DND-41 (cell line): ENCODE measurements at regions not wholly inside any gene's neighbourhood (a gene's known extent, or its start where the extent isn't known, plus 50 kb on each side); places are given as distances from the start of the nearest gene placed in this dataset.

ENCODE experiments used
- EZH2 ChIP-seq: IDR thresholded peaks from 3 replicates; pipeline ENCODE4 v1.6.1; 2012; ENCODE audit warnings: borderline replicate concordance, low read depth, mild to moderate bottlenecking, moderate library complexity, low read length, inconsistent platforms; ENCODE audit not compliant: severe bottlenecking
- TF ChIP-seq, protein P1 (sequence below): IDR thresholded peaks from 2 replicates; pipeline ENCODE4 v1.5.1; 2012; ENCODE audit warnings: borderline replicate concordance, low read length, moderate library complexity, mild to moderate bottlenecking; ENCODE audit not compliant: poor library complexity, severe bottlenecking; ENCODE audit errors: extremely low read depth

DNA sequence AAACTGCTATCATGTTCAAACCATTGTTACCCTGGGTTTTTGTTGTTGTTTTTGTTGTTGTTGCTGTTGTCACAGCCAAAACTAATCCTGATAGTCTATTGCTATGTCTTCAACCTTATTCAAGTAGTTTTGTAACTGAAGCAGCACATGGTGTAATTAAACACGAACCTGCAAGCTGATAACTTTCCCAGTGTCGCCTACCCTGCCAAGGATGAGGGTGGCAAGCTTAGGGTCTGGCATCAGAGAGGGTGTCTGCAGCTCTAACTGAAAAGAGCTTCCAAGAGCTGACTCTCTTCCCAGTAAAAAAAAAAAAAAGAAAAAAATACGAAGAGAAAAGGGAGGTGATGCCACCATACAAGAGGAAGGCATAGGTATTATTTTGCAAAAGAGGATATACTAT, 86.3 kb upstream of the BCL2L14 start:
- TF ChIP-seq, protein P1, sequence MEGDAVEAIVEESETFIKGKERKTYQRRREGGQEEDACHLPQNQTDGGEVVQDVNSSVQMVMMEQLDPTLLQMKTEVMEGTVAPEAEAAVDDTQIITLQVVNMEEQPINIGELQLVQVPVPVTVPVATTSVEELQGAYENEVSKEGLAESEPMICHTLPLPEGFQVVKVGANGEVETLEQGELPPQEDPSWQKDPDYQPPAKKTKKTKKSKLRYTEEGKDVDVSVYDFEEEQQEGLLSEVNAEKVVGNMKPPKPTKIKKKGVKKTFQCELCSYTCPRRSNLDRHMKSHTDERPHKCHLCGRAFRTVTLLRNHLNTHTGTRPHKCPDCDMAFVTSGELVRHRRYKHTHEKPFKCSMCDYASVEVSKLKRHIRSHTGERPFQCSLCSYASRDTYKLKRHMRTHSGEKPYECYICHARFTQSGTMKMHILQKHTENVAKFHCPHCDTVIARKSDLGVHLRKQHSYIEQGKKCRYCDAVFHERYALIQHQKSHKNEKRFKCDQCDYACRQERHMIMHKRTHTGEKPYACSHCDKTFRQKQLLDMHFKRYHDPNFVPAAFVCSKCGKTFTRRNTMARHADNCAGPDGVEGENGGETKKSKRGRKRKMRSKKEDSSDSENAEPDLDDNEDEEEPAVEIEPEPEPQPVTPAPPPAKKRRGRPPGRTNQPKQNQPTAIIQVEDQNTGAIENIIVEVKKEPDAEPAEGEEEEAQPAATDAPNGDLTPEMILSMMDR: no peak
- TF ChIP-seq EZH2: no peak
